ENCODE measurements at regions not wholly inside any gene's neighbourhood (a gene's known extent, or its start where the extent isn't known, plus 50 kb on each side); places are given as distances from the start of the nearest gene placed in this dataset.

- no peak for DNase-seq (ENCODE audit: low read depth in 2 of 3, low spot score in 2 of 3)
Observed at GRCh38 chr4:19133315-19133714, 1111.8 kb upstream of the LCORL start.

DNA sequence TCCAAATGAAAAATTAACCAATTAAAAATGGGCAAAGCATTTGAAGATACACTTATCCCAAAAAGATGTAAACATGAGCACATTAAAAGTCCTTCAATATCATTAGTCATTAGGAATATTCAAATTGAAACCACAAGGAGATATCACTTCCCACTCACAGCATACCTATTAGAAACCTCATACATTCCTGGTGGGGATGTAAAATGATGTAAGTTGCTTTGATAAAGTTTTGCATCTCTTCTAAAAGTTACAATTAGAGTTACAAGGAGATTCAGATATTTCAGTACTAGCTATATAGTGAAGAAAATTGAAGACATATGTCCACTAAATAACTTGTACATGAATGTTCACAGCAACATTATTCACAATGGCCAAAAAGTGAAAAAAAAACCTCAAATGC is 1109.3 kb upstream of the LCORL start:
- DNase-seq (ENCODE audit: low read depth in 2 of 3, low spot score in 2 of 3), result no peak

DNA sequence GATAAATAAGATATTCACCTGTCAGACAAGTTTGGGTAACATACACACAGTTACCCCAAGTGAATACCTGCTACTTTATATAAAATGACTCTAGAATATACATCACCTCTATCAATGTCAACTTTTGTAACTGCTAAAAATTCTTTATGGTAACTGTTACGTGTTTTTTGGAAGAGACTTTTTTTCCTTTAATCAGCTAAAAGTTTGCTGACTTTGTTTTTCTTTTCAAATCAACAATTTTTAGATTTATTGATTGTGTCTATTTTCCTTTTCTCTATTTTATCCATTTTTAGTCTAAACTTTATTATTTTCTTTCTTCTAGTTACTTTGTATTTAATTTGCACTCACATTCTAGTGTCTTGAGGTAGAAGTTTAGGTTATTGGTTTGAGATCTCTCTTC is 1106.6 kb upstream of the LCORL start:
- no peak for DNase-seq (ENCODE audit: low read depth in 2 of 3, low spot score in 2 of 3)

- DNase-seq (ENCODE audit: low read depth in 2 of 3, low spot score in 2 of 3), result no peak
Observed at GRCh38 chr4:19126903-19127302, 1105.3 kb upstream of the LCORL start.

DNA sequence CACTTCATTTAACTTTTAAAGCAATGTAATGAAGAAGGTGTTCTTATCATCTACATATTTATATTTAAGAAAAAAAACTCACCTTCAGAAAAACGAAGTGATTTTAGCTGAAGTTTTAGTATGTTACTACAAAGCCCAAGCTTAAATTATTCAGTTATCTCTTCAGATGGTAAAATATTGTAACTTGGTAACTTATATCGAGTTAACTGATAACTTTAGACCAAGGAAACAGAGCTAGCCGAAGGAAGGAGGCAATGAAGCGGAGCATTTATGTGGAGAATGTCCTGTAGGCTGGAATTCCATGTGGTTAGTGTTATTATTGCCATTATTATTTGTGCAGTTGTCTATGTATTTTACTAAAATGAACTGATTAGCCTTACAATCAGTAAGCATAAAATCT is 1102.1 kb upstream of the LCORL start:
- DNase-seq (ENCODE audit: low read depth in 2 of 3, low spot score in 2 of 3), result no peak

DNA sequence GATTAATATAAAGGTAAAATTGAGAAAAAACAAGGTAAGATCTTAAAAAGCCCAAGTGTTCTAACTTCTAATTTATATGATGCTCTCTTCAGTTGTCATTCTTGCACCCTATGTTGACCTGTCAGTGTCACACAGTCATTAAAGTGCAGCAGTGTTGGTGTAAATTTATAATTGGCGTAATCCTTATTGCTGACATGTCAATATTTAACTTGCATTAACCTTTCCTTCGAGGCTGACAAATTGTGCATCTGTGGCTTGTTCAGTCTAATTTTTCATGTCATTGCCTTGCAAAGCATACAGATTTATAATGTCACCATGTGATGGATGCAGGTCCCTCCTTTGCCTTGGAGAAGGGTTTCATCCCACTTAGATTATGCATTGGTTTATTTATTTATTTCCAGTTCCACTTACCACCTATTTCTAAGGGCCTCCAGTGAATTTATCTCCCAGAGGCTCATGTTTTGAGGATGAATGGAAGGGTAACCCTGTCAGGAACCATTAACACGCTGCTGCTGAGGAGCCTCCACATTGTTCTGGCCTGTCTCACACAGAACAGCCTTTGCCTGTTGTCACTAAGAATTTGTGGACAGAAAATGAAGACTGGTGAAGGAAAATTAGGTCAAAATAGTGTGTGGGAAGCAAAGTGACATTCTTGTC is 1098.5 kb upstream of the LCORL start:
- no peak for DNase-seq (ENCODE audit: low read depth in 2 of 3, low spot score in 2 of 3)

DNA sequence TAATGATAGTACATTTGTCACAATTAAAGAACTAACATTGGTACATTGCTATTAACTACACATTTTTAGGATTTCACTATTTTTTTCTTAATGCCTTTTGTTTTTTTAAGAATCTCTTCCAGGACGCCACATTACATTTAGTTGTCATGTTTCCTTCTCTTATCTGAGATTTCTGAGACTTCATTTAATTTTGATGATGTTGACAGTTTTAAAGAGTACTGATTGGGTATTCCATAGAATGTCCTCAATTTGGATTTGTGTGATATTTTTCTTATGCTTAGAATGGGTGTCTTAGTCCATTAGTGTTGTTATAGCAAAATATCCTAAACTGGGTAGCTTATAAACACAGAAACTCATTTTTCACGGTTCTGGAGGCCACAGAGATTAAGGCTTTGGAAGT is 1095.5 kb upstream of the LCORL start:
- DNase-seq (ENCODE audit: low read depth in 2 of 3, low spot score in 2 of 3), result no peak

DNA sequence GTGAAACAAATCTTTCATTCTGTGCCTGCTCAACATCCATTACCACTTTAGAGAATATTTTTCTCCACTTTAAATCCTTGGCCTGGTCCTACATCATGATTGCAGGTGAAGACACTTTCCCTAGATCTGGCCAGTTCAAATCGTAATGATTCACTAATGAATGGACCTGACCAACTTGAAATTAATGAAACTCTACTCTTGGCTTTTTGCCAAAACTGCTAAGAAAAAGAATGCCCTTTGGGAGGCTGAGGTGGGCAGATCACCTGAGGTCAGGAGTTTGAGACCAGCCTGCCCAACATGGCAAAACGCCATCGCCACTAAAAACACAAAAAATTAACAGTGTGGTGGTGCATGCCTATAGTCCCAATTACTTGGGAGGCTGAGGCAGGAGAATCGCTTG is 1082.6 kb upstream of the LCORL start:
- DNase-seq (ENCODE audit: low read depth in 2 of 3, low spot score in 2 of 3), result no peak

- DNase-seq (ENCODE audit: low read depth in 2 of 3, low spot score in 2 of 3), result no peak
Observed at GRCh38 chr4:19095491-19096046, 1074.0 kb upstream of the LCORL start.

DNA sequence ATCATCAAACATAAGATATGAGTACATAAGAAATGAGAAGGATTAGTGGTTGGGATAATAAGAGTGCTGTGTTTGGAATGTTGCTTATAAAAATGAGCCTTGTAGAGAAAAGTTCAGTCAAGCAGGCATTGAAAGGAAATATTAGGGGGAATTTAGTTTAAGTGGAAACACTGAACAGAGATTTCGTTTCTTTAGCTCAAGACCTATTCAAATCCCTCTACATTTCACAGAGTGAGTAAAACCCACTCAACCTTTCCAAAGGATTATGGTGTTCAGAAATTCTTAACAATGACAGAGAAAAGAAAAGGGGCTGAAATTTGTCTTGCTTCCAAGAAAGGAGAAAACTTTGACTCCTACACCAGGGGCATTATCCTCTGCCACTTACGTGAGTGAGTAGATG is 1072.4 kb upstream of the LCORL start:
- no peak for DNase-seq (ENCODE audit: low read depth in 2 of 3, low spot score in 2 of 3)

- DNase-seq (ENCODE audit: low read depth in 2 of 3, low spot score in 2 of 3), result no peak
Observed at GRCh38 chr4:19092797-19093196, 1071.2 kb upstream of the LCORL start.

DNA sequence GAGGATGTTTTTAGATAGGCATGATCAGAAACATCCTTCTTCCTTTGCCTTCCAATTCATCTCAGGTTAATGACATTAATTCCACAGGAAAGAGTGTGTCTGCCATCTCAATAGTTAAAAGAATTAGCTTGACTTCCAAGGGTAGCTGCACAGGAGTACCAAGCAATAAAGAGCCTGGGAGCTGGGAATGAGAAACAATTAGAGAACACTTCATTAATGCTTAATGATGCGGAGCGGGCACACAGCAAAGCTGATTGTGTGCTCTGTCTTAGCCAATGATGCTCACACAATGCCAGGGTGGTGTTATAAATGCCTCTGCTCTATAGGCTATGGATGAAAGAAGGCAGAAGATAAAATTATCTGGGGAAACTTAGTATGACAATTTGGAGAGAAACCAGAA is 1052.5 kb upstream of the LCORL start:
- no peak for DNase-seq (ENCODE audit: low read depth in 2 of 3, low spot score in 2 of 3)

- DNase-seq (ENCODE audit: low read depth in 2 of 3, low spot score in 2 of 3), result no peak
Observed at GRCh38 chr4:19063662-19064061, 1042.1 kb upstream of the LCORL start.

DNA sequence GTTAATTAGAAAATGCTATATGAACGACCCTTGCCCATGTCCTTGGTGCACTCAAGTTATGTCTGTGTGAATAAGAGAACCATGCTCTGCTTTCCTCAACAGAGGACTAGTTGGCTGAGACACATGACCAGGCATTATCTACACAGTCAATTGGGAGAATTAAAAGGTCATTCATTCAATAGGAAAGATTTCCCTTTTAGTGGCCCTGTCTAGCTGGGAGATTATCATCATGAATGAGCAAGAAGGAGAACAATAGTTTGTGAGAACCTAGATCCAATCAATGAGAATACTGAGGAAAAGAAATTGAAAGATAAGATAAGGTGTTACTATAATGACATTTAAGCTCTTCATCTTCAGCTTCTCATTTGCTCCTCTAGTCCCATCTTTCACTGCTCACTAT is 1033.4 kb upstream of the LCORL start:
- no peak for DNase-seq (ENCODE audit: low read depth in 2 of 3, low spot score in 2 of 3)

GRCh38 chr4:19051831-19052230 is 1030.3 kb upstream of the LCORL start:
- no peak for DNase-seq (ENCODE audit: low read depth in 2 of 3, low spot score in 2 of 3)

DNA sequence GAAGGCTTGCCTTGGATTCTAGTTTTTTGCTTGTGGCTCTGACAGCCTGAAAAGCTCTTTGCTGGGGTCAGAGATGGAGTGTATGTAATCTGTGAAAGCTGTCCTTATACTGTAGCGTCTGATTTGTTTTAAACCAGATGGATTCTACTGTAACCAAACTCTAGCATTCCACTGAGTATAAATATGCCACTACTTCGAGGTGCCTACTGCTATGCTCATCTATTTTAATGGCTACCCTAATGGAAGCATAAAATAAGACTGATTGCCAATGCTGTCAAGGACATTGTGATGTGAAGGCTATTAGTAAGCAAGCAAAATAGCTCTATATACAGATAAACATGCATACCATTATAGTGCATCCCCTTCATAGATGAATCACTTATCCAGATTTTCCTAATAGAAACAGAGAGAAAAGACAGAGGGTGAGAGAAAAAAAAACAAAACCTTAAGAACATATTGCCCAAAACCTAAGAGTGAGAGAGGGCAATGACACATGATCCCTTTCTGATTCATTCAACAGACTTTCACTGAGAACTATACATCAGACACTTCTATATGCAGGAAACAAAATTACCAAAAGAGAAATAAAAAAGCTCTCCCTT is 1025.8 kb upstream of the LCORL start:
- DNase-seq (ENCODE audit: low read depth in 2 of 3, low spot score in 2 of 3), result no peak

DNA sequence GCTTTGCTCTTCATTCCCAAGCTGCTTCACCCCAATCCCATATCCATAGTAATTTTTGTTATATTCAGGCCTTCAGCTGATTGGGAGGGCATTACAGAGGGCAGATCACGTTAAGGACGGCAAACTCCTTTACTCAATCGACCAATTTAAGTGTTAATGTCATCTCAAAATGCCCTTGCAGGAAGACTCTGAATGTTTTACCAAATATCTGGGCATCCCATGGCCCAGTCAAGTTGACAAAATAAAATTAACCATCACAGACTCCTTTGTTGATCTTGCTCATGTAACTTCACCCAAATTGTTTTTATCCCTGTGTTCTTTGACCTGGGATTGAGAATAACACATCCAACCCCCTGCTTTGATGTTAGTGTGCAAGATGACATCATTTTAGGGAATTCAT is 1018.3 kb upstream of the LCORL start:
- DNase-seq (ENCODE audit: low read depth in 2 of 3, low spot score in 2 of 3), result no peak

GRCh38 chr4:19038231-19038630 is 1016.7 kb upstream of the LCORL start:
- no peak for DNase-seq (ENCODE audit: low read depth in 2 of 3, low spot score in 2 of 3)

GRCh38 chr4:19033816-19034733 is 1012.5 kb upstream of the LCORL start:
- DNase-seq (ENCODE audit: low read depth in 2 of 3, low spot score in 2 of 3), result no peak

GRCh38 chr4:19030536-19030935 is 1009.0 kb upstream of the LCORL start:
- DNase-seq (ENCODE audit: low read depth in 2 of 3, low spot score in 2 of 3), result no peak

DNA sequence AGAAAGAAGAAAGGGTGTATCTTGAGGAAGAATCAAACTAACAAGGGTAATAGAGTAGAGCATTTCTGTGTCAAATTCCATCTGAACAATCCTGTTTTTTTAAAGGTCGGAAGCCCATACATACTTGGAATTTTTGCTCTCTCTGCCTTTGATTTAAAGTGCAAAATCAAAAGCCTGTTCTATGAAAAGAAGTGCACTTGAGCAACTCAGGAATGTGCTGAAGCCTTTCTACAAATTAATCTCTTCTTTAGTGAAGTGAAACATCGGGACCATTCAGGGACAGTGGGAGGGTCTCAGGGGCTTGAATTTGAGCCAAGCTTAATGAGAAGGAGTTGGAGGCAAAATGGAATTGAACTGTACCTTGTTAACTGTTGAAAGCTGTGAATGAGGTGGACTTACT is 1008.5 kb upstream of the LCORL start:
- no peak for DNase-seq (ENCODE audit: low read depth in 2 of 3, low spot score in 2 of 3)

DNA sequence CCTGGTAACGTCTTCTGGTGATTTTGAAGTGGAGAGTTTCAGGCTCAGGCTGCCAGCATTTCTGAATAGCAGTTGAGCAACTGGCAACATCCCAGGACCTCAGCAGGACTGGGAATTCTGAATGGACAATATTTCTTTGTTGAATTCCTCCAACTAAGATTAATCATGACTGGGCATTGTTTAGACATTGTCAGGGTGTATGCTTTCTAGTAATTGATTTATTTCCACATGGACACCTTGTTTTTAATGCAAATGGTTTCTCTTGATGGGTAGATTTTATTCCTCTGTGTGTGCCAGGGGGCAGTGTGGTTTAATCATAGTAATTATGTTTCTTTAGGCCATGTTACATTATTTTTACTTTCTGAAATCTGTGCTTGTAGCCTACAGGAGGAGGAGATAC is 1004.7 kb upstream of the LCORL start:
- DNase-seq (ENCODE audit: low read depth in 2 of 3, low spot score in 2 of 3), result no peak
